ENCODE measurements at regions not wholly inside any gene's neighbourhood (a gene's known extent, or its start where the extent isn't known, plus 50 kb on each side); places are given as distances from the start of the nearest gene placed in this dataset.

DNA sequence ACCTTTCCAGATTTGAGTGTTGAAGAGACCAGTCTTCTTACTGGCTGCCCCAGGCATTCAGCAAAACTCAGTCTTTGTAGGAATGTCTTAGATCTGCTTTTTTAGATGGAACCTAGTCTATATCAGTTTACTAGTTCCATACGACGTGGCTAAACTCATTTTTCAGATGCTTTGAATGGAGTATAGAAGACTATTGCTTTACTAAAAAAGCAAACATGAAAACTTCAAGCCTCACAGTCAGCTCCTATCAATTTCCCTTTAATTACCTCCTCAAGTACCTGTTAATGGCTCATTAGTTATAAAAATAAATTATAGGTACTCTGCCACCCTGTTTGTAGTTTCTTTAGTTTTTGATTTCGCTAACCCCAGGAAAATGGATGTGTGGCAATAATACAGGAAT is 63.0 kb upstream of the STOX2 start:
- no peak for TF ChIP-seq EZH2 (IDR thresholded peaks at IDR 0.05; ENCODE audit: borderline replicate concordance, low read depth, low read length, poor library complexity, severe bottlenecking)
- TF ChIP-seq, protein P1, sequence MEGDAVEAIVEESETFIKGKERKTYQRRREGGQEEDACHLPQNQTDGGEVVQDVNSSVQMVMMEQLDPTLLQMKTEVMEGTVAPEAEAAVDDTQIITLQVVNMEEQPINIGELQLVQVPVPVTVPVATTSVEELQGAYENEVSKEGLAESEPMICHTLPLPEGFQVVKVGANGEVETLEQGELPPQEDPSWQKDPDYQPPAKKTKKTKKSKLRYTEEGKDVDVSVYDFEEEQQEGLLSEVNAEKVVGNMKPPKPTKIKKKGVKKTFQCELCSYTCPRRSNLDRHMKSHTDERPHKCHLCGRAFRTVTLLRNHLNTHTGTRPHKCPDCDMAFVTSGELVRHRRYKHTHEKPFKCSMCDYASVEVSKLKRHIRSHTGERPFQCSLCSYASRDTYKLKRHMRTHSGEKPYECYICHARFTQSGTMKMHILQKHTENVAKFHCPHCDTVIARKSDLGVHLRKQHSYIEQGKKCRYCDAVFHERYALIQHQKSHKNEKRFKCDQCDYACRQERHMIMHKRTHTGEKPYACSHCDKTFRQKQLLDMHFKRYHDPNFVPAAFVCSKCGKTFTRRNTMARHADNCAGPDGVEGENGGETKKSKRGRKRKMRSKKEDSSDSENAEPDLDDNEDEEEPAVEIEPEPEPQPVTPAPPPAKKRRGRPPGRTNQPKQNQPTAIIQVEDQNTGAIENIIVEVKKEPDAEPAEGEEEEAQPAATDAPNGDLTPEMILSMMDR (conservative IDR thresholded peaks at IDR 0.05; ENCODE audit: low read depth, low read length): no peak
- POLR2A ChIA-PET (ENCODE audit: low non-redundant PET): no interaction called here
- no peak overlapping the region for H3K27ac ChIP-seq (ENCODE audit: low read depth, low read length, poor library complexity, severe bottlenecking)
- no peaks in the 10 kb centered on the region for H3K4me1 ChIP-seq (ENCODE audit: insufficient read depth, low read length, poor library complexity, severe bottlenecking)
- no TSS peak for BruUV-seq (replicated peaks)
- H3K36me3 ChIP-seq (ENCODE audit: insufficient read depth, low read length, poor library complexity, severe bottlenecking): no peaks in the 10 kb centered on the region
- H3K4me3 ChIP-seq (ENCODE audit: low read depth, low read length, poor library complexity, severe bottlenecking): no peak overlapping the region
- no peaks in the 10 kb centered on the region for H3K27me3 ChIP-seq (replicated peaks; ENCODE audit: insufficient read depth, low read depth, low read length, poor library complexity)
- peaks cover 5% of the 10 kb centered on the region for H3K9me3 ChIP-seq (ENCODE audit: low read depth, low read length, poor library complexity, severe bottlenecking)
- CTCF ChIA-PET: interaction anchor here (0.6 kb wide), 1 partner anchor 33 kb away, joined by 8 read pairs; no protein-coding TSS in a partner anchor
- no peak for DNase-seq (ENCODE audit: low spot score)
- intact Hi-C loops (cut with micrococcal nuclease; ENCODE audit: unreplicated experiment): no loop called here

DNA sequence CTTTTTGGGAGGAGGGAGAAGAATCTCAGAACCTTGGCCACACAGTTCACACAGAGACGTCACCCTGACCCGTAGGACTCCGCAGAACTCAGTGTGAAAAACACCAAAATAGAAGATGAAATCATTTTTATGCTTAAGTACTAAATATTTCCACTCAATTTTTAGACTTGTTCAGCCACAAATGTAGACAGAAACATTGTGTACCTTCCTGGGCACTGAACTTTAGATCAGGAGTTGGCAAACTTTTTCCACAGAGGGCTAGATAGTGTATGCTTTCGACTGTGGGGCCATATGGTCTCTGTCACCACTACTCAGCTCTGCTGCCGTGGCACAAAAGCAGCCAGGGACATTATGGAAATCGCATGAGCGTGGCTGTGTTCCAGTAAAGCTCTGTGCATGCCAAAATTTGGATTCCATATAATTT is 61.8 kb upstream of the STOX2 start:
- H3K4me3 ChIP-seq (ENCODE audit: low read depth, low read length, poor library complexity, severe bottlenecking): no peak overlapping the region
- intact Hi-C loops (cut with micrococcal nuclease; ENCODE audit: unreplicated experiment): no loop called here
- CTCF ChIA-PET: no interaction called here

DNA sequence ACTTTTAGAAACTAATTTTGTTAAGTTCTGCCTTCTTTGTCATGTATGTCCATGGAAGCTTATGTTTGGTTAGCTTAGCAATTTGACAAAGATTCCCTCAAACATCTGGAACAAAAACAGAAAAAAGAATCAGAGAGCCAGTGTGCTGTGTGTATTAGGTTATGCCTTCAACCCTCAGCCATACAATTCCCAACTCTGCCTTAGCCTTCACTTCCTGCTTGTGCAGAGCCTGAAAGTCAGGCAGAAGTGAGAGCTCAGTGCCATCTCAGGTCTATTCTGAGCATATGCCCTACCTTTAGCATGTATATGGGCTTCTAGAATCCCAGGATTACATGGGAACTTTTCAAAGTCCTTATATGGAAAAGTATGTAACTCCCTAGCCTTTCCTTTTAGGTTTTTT is 58.2 kb upstream of the STOX2 start:
- H3K27me3 ChIP-seq (replicated peaks; ENCODE audit: insufficient read depth, low read depth, low read length, poor library complexity): no peaks in the 10 kb centered on the region
- BruUV-seq (replicated peaks): no TSS peak
- no peak for DNase-seq (ENCODE audit: low spot score)
- H3K9me3 ChIP-seq (ENCODE audit: low read depth, low read length, poor library complexity, severe bottlenecking): peaks cover 6% of the 10 kb centered on the region
- H3K27ac ChIP-seq (ENCODE audit: low read depth, low read length, poor library complexity, severe bottlenecking): no peak overlapping the region
- H3K36me3 ChIP-seq (ENCODE audit: insufficient read depth, low read length, poor library complexity, severe bottlenecking): no peaks in the 10 kb centered on the region
- CTCF ChIA-PET: no interaction called here
- TF ChIP-seq, protein P1 (conservative IDR thresholded peaks at IDR 0.05; ENCODE audit: low read depth, low read length): no peak
- no peak for TF ChIP-seq EZH2 (IDR thresholded peaks at IDR 0.05; ENCODE audit: borderline replicate concordance, low read depth, low read length, poor library complexity, severe bottlenecking)
- no peaks in the 10 kb centered on the region for H3K4me1 ChIP-seq (ENCODE audit: insufficient read depth, low read length, poor library complexity, severe bottlenecking)
- POLR2A ChIA-PET (ENCODE audit: low non-redundant PET): no interaction called here
- intact Hi-C loops (cut with micrococcal nuclease; ENCODE audit: unreplicated experiment): no loop called here
- no peak overlapping the region for H3K4me3 ChIP-seq (ENCODE audit: low read depth, low read length, poor library complexity, severe bottlenecking)

More for the DNA sequence above, 61.8 kb upstream of the STOX2 start:
- POLR2A ChIA-PET (ENCODE audit: low non-redundant PET): no interaction called here
- no peak for TF ChIP-seq EZH2 (IDR thresholded peaks at IDR 0.05; ENCODE audit: borderline replicate concordance, low read depth, low read length, poor library complexity, severe bottlenecking)
- TF ChIP-seq, protein P1 (conservative IDR thresholded peaks at IDR 0.05; ENCODE audit: low read depth, low read length): no peak
- Histone ChIP-seq H3K9me3 (ENCODE audit: low read depth, low read length, poor library complexity, severe bottlenecking) (peaks cover 6% of the 10 kb centered on the region), H3K27ac (ENCODE audit: low read depth, low read length, poor library complexity, severe bottlenecking) (no peak overlapping the region), H3K36me3 (ENCODE audit: insufficient read depth, low read length, poor library complexity, severe bottlenecking) (no peaks in the 10 kb centered on the region), H3K27me3 (replicated peaks; ENCODE audit: insufficient read depth, low read depth, low read length, poor library complexity) (no peaks in the 10 kb centered on the region), H3K4me1 (ENCODE audit: insufficient read depth, low read length, poor library complexity, severe bottlenecking) (no peaks in the 10 kb centered on the region)
- no peak for DNase-seq (ENCODE audit: low spot score)
- no TSS peak for BruUV-seq (replicated peaks)
